ENCODE measurements at regions not wholly inside any gene's neighbourhood (a gene's known extent, or its start where the extent isn't known, plus 50 kb on each side); places are given as distances from the start of the nearest gene placed in this dataset.

DNA sequence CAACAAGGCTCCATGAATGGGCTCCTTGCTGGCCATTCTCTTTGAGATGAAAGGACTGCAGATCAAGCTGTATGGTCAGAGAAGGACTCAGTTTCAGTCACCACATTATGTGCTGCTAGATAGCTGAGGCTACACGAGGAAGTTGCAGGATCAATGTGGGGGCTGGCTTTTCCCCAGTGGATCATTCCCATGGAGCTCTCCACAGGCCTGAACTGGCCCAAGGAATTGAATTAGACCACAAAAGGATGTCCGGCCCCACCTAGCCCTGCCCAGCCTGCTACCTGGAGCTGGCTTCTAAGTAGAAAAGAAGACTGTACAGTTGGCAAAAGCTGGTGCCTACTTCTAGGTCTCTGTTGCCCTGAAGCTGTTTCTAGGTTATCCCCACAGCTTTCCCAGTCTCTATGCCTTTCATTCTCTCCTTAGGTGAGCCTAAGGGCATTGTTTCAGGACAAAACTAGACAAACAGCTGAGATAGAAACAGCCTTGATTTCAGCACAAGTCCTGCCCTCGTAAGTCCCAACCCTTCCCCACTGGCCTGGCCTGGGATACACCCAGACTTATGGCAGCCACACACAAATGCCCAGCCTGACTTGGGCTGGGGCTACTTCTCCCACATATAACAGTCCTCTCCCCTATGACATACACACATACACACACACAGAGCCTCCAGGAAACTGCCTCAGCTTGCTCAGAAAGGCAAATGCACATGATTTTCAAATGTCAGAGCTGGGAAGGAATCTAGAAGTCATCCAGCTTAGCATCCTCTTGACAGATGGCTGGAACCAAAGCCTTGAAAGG, 129.1 kb upstream of the NCAM1 start:
- Histone ChIP-seq H3K9me3 (ENCODE audit: control insufficient read depth, insufficient read depth, low read depth, low read length) (no peaks in the 10 kb centered on the region), H3K27me3 (ENCODE audit: control insufficient read depth, insufficient read depth, low read length) (peaks cover 3% of the 10 kb centered on the region; the same call in 1 of the 2 replicates), H3K36me3 (ENCODE audit: control insufficient read depth, insufficient read depth, low read length) (no peaks in the 10 kb centered on the region), H3K4me3 (ENCODE audit: low read depth in 2 of 2, low read length in 2 of 2) (no peak overlapping the region), H3K27ac (ENCODE audit: low read length) (no peak overlapping the region), H3K4me1 (ENCODE audit: control insufficient read depth, insufficient read depth, low read length) (no peaks in the 10 kb centered on the region)
- no peak for ATAC-seq
- POLR2A ChIA-PET: no interaction called here
- TF ChIP-seq POLR2AphosphoS5 (IDR thresholded peaks at IDR 0.05; ENCODE audit: low read depth, low read length) (no peak), SIN3A (IDR thresholded peaks at IDR 0.05; ENCODE audit: borderline replicate concordance, insufficient read depth, low read depth, low read length) (no peak), TCF7L2 (IDR thresholded peaks at IDR 0.05; ENCODE audit: low read depth, low read length) (no peak)
- TF ChIP-seq, protein P1, sequence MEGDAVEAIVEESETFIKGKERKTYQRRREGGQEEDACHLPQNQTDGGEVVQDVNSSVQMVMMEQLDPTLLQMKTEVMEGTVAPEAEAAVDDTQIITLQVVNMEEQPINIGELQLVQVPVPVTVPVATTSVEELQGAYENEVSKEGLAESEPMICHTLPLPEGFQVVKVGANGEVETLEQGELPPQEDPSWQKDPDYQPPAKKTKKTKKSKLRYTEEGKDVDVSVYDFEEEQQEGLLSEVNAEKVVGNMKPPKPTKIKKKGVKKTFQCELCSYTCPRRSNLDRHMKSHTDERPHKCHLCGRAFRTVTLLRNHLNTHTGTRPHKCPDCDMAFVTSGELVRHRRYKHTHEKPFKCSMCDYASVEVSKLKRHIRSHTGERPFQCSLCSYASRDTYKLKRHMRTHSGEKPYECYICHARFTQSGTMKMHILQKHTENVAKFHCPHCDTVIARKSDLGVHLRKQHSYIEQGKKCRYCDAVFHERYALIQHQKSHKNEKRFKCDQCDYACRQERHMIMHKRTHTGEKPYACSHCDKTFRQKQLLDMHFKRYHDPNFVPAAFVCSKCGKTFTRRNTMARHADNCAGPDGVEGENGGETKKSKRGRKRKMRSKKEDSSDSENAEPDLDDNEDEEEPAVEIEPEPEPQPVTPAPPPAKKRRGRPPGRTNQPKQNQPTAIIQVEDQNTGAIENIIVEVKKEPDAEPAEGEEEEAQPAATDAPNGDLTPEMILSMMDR (IDR thresholded peaks at IDR 0.05): no peak
- TF ChIP-seq, protein P2, sequence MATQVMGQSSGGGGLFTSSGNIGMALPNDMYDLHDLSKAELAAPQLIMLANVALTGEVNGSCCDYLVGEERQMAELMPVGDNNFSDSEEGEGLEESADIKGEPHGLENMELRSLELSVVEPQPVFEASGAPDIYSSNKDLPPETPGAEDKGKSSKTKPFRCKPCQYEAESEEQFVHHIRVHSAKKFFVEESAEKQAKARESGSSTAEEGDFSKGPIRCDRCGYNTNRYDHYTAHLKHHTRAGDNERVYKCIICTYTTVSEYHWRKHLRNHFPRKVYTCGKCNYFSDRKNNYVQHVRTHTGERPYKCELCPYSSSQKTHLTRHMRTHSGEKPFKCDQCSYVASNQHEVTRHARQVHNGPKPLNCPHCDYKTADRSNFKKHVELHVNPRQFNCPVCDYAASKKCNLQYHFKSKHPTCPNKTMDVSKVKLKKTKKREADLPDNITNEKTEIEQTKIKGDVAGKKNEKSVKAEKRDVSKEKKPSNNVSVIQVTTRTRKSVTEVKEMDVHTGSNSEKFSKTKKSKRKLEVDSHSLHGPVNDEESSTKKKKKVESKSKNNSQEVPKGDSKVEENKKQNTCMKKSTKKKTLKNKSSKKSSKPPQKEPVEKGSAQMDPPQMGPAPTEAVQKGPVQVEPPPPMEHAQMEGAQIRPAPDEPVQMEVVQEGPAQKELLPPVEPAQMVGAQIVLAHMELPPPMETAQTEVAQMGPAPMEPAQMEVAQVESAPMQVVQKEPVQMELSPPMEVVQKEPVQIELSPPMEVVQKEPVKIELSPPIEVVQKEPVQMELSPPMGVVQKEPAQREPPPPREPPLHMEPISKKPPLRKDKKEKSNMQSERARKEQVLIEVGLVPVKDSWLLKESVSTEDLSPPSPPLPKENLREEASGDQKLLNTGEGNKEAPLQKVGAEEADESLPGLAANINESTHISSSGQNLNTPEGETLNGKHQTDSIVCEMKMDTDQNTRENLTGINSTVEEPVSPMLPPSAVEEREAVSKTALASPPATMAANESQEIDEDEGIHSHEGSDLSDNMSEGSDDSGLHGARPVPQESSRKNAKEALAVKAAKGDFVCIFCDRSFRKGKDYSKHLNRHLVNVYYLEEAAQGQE (IDR thresholded peaks at IDR 0.05; ENCODE audit: insufficient read depth in 1 of 2, low read depth in 2 of 2, low read length in 1 of 2): no peak
- in situ Hi-C loops (cut with HindIII; ENCODE audit: low pct_unique_long_range_greater_than_20kb, low sequenced_read_pairs): no loop called here
- intact Hi-C loops (cut with micrococcal nuclease; ENCODE audit: unreplicated experiment): no loop called here
- BruUV-seq (replicated peaks): no TSS peak
- CTCF ChIA-PET: no interaction called here
- DNase-seq (ENCODE audit: low read depth, low spot score): no peak

GRCh38 chr11:112834277-112834755, 126.9 kb upstream of the NCAM1 start:
- CTCF ChIA-PET: interaction anchor here (0.6 kb wide), 1 partner anchor 13 kb away, joined by 3 read pairs; no protein-coding TSS in a partner anchor
- intact Hi-C loops (cut with micrococcal nuclease; ENCODE audit: unreplicated experiment) (no loop called here), in situ Hi-C loops (cut with HindIII; ENCODE audit: low pct_unique_long_range_greater_than_20kb, low sequenced_read_pairs) (no loop called here)
- TF ChIP-seq, protein P2 (IDR thresholded peaks at IDR 0.05; ENCODE audit: insufficient read depth in 1 of 2, low read depth in 2 of 2, low read length in 1 of 2): no peak
- TF ChIP-seq, protein P1 (IDR thresholded peaks at IDR 0.05): no peak
- no peak for TF ChIP-seq TCF7L2 (IDR thresholded peaks at IDR 0.05; ENCODE audit: low read depth, low read length)
- TF ChIP-seq SIN3A (IDR thresholded peaks at IDR 0.05; ENCODE audit: borderline replicate concordance, insufficient read depth, low read depth, low read length): no peak
- TF ChIP-seq POLR2AphosphoS5 (IDR thresholded peaks at IDR 0.05; ENCODE audit: low read depth, low read length): no peak
- H3K27ac ChIP-seq (ENCODE audit: low read length): no peak overlapping the region
- peaks cover 3% of the 10 kb centered on the region; the same call in 1 of the 2 replicates for H3K27me3 ChIP-seq (ENCODE audit: control insufficient read depth, insufficient read depth, low read length)
- ATAC-seq (no peak), DNase-seq (ENCODE audit: low read depth, low spot score) (no peak)
- H3K4me1 ChIP-seq (ENCODE audit: control insufficient read depth, insufficient read depth, low read length): no peaks in the 10 kb centered on the region
- H3K4me3 ChIP-seq (ENCODE audit: low read depth in 2 of 2, low read length in 2 of 2): no peak overlapping the region
- BruUV-seq (replicated peaks): no TSS peak
- POLR2A ChIA-PET: no interaction called here
- no peaks in the 10 kb centered on the region for H3K9me3 ChIP-seq (ENCODE audit: control insufficient read depth, insufficient read depth, low read depth, low read length)
- no peaks in the 10 kb centered on the region for H3K36me3 ChIP-seq (ENCODE audit: control insufficient read depth, insufficient read depth, low read length)
